ENCODE measurements at regions not wholly inside any gene's neighbourhood (a gene's known extent, or its start where the extent isn't known, plus 50 kb on each side); places are given as distances from the start of the nearest gene placed in this dataset.
"Not testable (repeated sequence)": the region's sequence is repeated elsewhere in the genome, so short reads cannot be mapped to it uniquely, and the experiment has no call there.

DNA sequence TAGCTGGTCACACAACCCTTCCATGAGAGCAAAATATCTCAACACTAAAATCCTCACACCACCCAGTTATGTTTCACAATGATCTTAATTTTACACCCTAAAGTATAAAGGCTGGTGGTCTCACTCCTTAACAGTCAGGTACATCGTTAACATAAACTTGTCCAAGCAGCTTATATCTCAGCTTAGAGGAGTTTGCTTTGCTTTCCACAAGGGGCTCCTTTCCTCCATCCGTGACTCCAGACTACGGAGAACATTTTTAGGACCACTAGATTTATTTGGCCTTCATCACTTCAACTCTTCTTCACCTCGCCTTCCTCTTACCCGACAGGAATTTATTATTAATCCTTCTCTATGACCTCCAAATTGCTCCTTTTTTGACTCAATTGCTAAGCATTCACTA, 1014.1 kb upstream of the NUDT12 start:
- no peak for DNase-seq

DNA sequence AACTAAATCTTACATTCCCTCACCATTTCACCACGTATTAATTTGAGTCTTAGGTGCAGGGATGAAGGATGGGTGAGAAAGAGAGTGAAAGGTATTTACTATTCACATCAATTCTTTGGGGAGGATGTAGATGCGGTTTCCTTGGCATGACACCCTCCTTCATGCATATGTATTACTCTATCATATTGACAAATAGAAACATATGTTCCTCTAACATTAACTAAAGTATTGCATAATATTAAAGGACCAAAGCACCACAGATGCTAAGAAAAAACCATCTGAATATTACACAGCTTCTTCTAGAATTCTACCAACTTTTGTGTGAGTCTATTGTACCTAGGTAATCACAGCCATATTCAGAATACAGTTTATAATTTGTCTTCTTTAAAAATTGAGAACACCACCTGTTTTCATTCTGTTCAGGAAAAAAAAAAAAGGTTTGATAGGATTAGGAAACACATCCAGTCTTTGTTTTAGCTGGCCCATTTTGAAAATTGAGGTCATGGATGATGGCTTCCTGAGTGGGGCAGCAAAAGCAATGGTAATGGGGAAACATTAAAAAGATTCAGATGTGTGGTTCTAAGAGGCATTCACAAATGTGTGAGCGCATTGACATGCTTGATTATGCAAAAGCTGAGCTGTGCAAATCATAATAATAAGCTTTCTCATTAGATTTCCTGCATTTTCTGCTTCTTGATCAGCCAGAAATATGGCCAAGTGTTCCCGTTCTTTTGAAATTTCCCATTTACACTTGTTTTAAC, 1011.5 kb upstream of the NUDT12 start:
- DNase-seq = no peak

DNA sequence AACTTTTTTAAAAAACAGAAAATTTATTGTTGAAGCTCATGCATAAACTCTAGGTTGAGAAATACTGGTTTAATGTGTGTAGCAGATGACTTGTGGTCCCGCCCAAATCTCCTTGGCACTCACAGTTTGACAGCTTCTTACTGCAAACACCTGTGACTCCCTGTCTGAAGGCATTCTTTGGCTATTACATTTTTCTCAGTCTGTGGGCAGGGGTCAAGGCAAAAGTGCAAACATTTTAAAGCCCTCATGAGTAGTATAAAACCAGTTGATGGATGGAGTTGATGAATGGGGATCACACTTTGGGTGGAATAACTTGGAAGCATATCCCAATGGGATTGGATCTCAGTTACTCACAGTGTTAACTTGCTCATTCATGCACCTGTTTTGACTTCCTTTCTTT, 1007.0 kb upstream of the NUDT12 start:
- no peak for DNase-seq

DNA sequence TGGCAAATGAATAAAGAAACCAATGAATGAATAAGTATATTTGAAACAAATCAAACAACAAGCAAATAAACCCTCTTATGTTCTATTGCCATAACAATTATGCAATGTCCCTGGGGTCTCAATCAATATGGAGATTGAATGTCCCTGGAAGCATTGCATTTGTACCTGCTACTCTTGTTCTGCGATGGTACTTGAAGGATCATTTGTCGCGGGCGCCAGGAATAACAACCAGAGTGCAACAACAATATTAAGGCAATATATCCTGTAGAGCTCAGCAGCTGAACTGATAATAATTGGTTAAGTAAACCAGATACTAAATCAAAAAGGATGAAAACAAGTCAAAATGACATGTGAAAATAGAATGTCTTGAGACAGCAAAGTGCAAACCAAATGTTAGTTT, 1001.9 kb upstream of the NUDT12 start:
- no peak for DNase-seq

DNA sequence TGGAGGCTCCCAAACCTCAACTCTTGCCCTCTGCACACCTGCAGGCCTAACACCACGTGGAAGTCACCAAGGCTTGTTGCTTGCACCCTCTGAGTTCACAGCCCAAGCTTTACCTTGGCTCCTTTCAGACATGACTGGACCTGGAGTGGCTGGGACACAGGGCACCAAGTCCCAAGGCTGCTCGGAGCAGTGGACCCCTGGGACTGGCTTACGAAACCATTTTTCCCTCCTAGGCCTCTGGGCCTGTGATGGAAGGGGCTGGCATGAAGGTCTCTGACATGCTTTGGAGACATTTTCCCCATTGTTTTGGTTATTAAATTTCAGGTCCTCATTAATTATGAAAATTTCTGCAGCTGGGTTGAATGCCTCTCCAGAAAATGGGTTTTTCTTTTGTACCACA, 994.4 kb upstream of the NUDT12 start:
- DNase-seq = no peak

DNA sequence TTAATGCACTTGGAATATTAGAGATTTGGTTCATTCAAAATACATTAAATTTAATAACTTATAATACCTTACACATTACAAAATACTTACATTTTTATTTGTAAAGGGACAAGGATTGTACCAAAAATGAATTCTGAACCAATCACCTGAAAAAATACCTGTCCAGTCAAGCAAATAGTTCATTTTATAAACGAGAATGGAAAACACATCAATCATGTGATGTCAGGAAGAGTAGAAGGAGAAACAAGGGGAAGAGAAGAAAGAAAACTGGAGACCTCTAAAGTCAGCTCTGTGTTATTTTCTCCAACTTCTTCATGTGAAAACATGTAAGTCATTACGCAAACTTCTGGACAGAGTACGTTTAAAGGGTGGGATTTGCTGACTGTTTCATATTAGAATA, 989.0 kb upstream of the NUDT12 start:
- DNase-seq = no peak

DNA sequence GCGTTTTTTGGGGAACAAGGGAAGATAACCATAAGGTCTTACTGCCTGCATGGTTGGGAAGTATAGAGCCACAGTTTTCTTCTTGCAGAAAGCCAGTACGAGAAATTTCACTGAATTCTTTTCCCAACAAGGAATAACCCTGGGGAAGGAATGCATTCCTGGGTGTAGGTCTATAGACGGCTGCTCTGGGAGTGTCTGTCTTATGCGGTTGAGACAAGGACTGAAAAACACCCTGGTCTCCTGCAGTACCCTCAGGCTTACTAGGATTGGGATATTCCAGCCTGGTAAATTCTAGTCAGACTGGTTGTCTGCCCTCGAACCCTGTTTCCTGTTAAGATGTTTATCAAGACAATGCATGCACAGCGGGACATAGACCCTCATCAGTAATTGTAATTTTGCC, 984.3 kb upstream of the NUDT12 start:
- not testable (repeated sequence) for DNase-seq

DNA sequence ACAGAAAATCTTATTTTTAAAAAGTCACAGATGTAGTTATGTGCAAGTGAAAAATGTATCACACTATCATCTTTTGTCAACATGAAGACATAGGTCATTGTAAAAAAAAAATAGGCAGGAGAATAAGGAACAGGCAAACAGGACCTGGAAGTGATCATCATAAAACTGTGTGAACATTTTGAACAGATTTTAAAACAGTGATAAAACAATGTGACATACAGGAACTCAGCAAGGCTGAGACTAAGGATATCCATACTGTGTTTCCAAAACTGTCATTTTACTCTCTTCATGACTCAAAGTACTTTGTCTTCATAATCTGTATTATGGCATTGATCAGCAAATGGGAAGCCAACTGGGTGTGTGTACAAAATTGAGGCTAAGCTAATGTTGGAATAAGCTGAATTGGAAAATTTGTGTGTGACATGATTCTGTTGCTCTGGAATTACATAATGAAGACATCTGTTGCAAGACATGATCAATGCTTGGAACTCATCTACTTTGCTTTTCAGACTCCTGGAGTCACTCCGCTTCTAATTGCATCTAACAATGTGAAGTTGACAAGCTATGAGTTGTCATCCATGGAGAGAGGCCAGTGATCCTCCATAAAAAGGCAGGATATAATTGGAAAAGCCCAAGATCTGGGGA, 978.7 kb upstream of the NUDT12 start:
- DNase-seq = no peak

DNA sequence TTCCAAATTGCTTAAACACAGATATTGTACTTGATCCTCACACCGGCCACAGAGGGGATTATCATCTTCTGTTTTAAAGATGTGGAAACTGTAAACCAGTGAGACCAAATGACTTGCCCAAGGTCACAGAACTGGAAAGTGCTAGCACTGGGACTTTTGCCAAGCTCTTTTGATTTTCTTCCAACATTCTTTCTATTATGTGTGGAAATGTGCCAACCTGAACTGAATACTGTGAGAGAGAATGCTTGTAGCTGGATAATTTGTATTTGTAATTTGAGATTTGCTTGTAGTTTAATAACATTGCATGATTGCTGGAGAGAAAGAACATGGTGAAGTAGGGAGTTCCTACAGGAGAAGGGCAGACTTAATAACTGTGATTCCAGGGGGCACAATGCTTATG, 977.9 kb upstream of the NUDT12 start:
- no peak for DNase-seq

DNA sequence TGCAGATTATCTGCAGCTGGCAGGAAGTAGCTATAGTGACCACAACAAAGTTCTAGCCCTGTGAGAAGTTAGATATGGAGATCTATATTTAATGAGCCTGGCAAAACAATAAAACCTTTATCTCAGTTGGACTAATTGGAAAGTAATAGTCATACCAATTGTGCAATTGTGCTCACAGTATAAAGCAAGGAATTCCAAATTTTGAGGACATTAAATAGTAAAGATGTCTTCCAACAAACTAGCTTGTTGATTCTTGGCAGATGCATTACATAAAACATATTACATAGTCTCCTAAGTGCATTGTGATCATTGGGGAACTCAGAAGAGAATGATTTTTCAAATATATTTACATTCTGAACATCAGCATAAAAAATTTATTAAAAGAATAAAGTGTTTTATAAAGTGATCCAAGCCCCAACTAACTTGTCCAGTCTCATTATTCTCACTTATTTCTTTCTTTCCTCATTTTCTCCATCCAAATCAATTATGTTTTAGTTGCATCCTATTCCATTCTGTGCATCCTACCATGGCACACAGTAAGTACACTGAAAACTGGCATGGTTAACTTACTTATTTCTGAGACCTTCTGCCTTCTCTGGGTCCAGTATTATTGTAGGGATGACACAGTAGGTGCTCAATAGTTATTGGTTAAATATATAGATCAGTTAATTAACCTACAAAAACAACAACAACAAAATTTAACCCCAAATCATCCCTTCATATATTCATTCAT, 977.2 kb upstream of the NUDT12 start:
- DNase-seq = no peak

DNA sequence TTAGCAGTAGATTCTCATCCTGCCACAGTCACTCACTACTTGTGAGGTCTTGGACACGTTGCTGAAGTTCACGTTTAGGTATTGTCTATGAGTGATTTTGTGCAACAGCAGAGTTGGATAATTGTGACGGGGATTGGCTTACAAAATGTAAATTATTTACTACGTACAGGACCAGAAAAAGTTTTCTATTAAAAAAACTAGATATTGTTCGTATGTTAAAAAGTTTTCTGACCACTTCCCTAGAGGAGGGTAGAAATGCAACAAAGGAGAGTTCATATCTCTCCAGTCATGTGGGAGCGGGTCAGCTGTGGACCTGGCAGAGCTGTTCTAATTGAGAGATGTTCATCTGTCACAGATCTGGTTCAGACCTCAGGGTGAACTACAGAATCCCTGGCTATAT, 976.1 kb upstream of the NUDT12 start:
- no peak for DNase-seq

DNA sequence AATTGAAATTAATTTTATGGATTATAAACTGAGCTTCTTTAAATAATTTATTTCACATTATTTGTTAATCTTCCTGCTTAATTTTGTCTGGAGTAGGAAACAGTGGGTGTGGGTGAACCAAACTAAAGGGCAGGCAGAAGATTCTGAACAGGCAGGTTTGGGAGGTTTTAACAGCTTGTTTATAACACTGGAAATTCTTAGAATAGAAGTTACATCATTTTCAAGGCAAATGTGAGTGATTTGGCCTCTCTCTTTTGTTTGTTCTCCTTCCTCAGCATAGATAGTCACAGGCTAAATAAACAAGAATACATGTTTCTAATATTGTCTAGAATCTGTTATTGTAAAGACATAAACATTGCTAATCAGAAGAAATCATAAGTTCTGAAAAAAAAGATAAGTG, 970.9 kb upstream of the NUDT12 start:
- DNase-seq = no peak

DNA sequence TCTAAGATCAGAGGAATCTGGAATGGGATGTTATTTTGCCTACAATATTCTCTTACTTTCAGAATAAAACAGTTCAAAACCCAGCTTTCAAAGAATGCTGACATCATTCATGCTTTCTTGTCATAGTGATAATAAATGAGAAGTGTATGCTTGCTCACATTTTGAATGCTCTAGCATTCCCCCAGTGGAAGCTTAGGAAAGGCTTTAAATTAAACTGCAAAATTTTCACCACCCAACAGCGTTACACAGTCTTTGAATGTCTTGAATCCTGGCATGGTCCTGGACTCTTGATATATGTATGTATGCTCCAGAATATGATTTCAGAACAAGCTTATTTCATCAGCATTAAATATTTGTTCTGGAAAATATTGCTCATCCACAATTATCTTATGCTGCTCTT, 964.3 kb upstream of the NUDT12 start:
- DNase-seq = no peak

DNA sequence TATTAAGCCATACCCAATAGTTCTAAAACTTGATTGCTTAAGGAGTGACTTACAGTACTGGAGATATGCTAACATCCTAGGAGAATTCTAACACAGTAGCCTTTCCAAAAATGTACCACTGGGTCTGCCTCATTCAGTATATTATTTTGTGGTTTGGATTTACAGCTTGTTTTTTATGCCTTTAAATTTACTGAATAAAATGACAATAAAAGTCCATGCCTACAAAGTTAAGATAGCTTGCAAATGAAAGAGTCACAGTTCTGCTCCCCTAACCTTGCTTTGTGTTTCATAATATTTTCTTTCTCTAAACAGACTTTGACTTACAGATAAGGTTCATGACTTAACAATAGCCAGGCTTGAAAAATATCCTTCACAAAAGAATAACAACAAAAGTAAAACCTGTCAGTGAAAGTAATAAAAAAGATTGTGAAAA, 951.1 kb upstream of the NUDT12 start:
- no peak for DNase-seq

DNA sequence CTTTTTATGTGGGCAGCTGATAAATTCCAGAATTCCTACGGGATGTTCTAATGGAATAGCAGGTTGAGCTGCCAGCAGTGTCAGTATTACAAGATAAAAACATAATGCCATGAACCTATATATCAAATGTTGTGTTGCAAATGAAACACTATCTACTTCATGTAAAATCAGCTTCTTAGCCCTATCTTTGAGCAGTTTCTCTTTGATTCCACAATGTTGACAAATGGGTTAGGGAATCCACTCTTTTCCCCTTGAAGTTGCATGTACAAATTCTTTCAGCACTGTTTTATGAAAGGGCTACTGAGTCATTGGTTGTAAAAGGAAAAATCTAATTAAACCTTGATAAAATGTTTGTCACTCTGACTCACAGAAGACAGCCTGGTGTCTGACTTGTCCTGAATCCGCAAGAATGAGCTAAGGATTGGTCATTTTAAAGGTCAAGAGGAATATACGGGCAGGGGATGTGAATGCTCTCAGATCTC, 950.6 kb upstream of the NUDT12 start:
- DNase-seq = no peak

DNA sequence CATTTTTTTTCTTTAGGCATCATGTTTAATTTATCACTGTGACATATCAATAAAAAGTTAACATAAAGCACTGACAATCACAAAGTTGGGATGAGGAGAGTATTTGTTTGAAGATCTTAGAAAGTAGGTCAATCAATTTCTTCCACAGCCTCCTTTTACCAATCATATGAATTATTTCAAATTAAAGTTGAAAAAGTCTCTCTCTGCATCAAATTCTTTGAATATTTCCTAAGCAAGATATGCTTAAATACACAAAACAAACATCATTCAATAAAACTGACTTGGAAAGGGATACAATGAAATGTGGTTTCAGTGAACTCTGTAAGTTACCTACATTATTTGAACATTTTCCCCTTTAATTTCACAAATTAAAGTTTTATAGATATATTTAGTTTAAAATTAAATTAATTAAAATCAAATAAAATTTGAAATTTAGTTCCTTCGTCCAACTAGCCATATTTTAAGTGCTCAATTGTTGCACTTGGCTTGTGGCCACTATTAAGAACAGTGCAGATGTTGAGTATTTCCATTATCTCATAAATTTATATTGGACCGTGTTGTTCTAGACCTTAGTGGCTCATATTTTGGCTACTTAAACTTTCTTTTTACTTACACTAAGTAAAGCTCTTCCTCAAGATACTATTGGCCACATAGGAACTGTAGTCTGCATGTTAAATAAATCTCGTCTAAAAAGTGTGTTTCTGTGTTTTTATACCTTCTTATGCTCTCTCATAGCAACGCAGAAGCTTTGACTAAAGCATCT, 949.7 kb upstream of the NUDT12 start:
- no peak for DNase-seq

DNA sequence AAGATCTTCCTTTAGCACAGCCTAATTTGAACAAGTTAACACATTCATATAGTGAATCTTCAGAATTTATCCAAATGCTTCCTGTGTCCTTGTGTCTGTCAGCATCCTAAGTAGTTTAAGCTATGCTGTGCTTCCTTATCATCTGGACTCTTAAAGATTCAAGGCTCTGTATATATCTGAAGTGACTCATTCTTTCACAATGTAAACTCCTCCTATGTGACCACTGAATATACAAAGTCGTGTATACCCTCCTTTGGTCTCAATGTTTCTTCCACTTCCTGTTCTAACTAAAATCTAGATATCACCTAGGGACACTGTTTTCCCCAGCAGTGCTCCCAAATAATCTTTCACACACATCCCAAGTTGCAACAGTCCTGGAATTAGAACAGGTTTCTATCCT, 935.7 kb upstream of the NUDT12 start:
- no peak for DNase-seq

DNA sequence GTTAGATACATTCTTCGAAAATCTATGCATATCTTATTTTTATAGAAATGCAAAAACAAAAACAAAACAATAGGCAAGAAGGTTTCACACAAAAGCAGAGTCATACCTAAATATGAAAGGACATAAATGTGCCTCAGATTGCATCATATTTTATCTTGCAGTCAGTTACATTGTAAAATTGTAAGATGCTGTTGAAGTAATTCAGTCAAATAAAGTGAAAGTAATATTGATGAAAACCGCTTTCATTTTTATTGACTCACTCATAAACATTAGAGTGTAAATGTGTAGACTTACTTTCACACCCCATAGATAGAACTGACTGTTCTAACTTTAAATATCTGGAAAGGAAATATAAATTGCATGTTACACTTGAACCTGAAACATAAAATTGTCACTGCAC, 931.5 kb upstream of the NUDT12 start:
- DNase-seq = no peak

DNA sequence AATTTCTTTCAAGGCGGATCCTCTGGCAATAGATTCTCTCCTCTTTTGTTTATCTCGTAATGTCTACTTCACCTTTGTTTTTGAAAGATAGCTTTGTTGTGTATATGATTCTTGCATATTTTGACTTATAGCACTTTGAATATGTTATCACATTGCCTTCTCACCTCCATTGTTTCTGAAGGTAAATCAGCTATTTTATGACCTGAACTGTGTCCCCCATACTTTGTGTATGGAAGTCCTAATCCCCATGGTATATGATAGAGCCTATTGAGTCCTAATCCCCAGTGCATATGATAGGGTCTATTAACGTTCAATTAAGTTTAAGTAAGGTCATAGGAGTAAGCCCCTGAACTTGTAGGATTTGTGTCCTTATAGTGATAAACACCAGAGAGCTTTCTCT, 910.2 kb upstream of the NUDT12 start:
- no peak for DNase-seq

DNA sequence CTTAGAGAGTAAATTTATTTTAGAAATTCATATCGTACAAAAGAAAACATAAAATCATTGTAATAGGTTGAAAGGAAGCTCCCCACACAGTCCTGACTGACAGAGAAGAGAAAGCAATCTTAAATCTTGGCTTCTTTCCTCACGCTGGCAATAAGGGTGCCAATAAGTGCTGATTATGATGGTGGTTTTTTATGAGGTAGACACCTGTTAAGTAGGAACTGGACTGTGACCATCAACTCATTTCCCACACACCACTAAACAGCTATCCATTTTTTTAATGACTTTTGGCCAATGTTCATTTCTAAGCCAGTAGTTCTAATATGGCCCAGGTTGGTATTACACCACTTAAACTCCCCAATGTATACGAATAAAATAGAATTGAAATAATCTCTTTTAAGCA, 893.5 kb upstream of the NUDT12 start:
- DNase-seq = no peak

DNA sequence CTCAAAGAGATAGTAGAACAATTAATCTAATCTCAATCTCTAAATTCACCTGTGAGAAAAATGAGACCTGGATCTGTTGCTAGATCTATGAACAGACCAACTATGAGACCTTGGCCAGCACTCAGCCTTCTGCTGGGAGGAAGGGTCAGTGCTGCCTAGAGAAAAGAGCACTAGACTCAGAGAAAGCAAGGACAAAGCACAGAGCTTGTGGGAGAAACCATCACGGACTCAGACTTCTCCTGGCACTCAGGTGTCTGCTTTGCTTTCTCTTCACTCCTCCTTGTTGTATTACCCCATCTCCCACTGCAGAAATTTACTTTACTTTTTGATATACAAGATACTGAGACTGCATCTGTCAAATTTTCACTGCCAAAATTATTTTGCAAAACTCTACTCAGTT, 890.0 kb upstream of the NUDT12 start:
- DNase-seq = no peak

DNA sequence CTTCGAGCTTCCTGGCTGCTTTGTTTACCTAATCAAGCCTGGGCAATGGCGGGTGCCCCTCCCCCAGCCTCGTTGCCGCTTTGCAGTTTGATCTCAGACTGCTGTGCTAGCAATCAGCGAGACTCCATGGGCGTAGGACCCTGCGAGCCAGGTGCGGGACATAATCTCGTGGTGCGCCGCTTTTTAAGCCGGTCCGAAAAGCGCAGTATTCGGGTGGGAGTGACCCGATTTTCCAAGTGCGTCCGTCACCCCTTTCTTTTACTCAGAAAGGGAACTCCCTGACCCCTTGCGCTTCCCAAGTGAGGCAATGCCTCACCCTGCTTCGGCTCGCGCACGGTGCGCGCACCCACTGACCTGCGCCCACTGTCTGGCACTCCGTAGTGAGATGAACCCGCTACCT, 889.3 kb upstream of the NUDT12 start:
- not testable (repeated sequence) for DNase-seq

DNA sequence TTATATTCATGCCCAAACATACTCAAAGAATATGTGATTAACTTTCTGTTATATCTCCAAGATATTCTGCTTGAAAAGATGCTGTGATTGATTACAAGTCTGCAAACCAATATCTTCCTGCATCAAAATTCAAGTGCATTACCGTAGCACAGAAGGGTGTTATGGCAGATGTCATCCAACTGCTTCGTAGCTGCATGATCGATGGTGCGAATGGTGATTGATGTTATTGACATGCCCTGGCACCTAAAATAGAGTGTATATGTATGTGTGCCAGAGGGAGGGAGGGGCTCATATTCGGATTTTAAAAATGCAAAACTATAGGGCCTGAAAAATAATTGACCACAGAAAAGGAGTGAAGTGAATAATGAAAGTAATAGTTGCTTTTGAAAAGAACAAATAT, 882.1 kb upstream of the NUDT12 start:
- DNase-seq = no peak

All from hematopoietic multipotent progenitor cell treated with erythropoietin and hydrocortisone succinate and interleukin-3 and kit ligand, for 4 days (in vitro differentiated cells).